Activated B cell treated with CpG ODN at 0.5 μM for 24 hours (primary cell): ENCODE measurements at regions not wholly inside any gene's neighbourhood (a gene's known extent, or its start where the extent isn't known, plus 50 kb on each side); places are given as distances from the start of the nearest gene placed in this dataset.

Experiments used
- ATAC-seq: fragments of 200-7000 bp; cut with Tn5 transposase; one replicate; pipeline ENCODE4 v1.10.0; 2021; ENCODE audit warnings: low read depth, mild to moderate bottlenecking, moderate library complexity
- CTCF ChIA-PET: fragments of 350-600 bp; sonication (Branson Sonifier 250); formaldehyde crosslinking; loops from one replicate; lab custom pipeline; 2021; ENCODE audit warnings: antibody characterized with exemption; lab: Charles Lee
- POLR2A ChIA-PET: fragments of 350-600 bp; sonication (Branson Sonifier 250); formaldehyde crosslinking; loops from one replicate; lab custom pipeline; 2021; ENCODE audit warnings: antibody characterized with exemption; lab: Charles Lee
- DNase-seq: peaks from one replicate; pipeline ENCODE4 v3.0.0; 2022
- H3K27ac Mint-ChIP-seq: one replicate; pipeline ENCODE4 v1.8.0; 2020; ENCODE audit warnings: mixed read lengths
- H3K27me3 Mint-ChIP-seq: one replicate; pipeline ENCODE4 v1.8.0; 2021; ENCODE audit warnings: mixed read lengths
- H3K36me3 Mint-ChIP-seq: one replicate; pipeline ENCODE4 v1.8.0; 2021; ENCODE audit warnings: low read depth, mixed read lengths
- H3K4me1 Mint-ChIP-seq: one replicate; pipeline ENCODE4 v1.8.0; 2021; ENCODE audit warnings: mixed read lengths
- H3K4me3 Mint-ChIP-seq: one replicate; pipeline ENCODE4 v1.8.0; 2020; ENCODE audit warnings: mild to moderate bottlenecking, mixed read lengths
- H3K9me3 Mint-ChIP-seq: one replicate; pipeline ENCODE4 v1.8.0; 2020; ENCODE audit warnings: mixed read lengths
- intact Hi-C: fragments of 100-400 bp; cut with micrococcal nuclease; formaldehyde crosslinking; loops from one replicate; pipeline ENCODE4 v1.15.1; 2024
- TF ChIP-seq, protein P1 (sequence below): fragments of 200-600 bp; IDR thresholded peaks from one replicate; pipeline ENCODE4 v1.8.0; 2022; ENCODE audit warnings: antibody characterized with exemption, mild to moderate bottlenecking

DNA sequence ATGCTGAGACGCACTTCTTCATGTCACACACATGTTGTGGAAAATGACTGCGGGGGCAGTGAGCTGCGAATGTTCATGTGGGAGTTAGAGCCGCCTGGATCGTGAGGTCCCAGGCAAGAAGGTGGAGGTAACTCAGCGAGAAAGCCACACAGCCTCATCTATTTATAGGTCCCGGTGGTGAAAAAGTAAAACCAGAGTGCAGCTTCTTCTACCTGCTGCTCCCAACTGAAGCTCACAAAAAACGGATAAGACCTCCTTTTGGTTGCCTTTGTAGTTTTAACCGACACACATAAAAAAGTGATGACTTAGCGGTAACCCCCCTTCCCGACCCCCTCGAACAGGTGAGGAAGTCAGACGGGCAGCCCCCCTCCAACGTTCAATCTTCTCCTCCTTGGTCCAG lies 276.9 kb downstream of the GATA3 start:
- Mint-ChIP-seq H3K27me3 (peaks cover 20% of the 10 kb centered on the region), H3K4me1 (peaks cover 12% of the 10 kb centered on the region), H3K27ac (no peak overlapping the region), H3K9me3 (peaks cover 2% of the 10 kb centered on the region), H3K4me3 (no peak overlapping the region), H3K36me3 (no peaks in the 10 kb centered on the region)
- intact Hi-C loops, result no loop called here
- DNase-seq, result no peak
- ATAC-seq, result no peak
- TF ChIP-seq, protein P1, sequence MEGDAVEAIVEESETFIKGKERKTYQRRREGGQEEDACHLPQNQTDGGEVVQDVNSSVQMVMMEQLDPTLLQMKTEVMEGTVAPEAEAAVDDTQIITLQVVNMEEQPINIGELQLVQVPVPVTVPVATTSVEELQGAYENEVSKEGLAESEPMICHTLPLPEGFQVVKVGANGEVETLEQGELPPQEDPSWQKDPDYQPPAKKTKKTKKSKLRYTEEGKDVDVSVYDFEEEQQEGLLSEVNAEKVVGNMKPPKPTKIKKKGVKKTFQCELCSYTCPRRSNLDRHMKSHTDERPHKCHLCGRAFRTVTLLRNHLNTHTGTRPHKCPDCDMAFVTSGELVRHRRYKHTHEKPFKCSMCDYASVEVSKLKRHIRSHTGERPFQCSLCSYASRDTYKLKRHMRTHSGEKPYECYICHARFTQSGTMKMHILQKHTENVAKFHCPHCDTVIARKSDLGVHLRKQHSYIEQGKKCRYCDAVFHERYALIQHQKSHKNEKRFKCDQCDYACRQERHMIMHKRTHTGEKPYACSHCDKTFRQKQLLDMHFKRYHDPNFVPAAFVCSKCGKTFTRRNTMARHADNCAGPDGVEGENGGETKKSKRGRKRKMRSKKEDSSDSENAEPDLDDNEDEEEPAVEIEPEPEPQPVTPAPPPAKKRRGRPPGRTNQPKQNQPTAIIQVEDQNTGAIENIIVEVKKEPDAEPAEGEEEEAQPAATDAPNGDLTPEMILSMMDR, result no peak
- ChIA-PET CTCF (no interaction called here), POLR2A (no interaction called here)

DNA sequence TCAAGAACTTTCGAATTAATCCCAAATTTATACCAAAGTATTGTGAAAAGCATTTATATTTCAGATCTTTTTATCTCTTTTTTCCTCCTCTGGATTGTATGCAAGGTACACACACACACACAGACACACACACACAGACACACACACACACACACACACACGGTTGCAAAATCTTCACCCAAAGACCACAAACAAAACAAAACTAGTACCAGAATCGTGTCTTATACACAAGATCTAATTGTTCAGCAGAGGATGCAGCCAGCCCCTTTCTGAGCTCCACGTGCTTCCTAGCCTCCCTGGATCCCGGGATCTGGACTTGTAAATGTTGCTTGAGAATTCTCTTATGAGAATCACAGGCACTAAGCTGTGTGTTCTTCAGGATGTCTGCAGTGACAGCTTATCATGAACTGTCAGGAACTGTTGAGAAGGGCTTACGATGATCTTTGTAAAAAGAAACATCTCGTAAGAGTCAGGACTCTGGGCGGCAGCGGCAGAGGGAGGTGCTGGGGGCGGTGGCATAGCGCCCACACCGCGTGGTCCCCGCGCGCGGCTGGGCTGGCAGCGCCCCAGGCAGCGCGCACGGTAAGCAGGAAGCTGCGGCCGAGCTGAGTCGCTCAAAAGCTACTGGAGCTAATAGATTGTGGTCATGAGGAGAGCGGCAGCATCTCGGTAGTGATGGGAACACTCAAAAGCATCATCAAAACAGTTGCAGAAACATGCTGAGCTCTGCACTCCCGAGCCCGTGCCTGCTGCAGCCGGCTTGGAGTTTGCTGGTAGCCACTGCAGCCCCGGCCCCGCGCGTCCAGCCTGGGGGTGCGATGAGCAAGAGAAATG lies 277.6 kb downstream of the GATA3 start:
- H3K27me3 Mint-ChIP-seq, result peaks cover 20% of the 10 kb centered on the region
- intact Hi-C loops, result no loop called here
- peak; percentile 65 for ATAC-seq
- ChIA-PET POLR2A (no interaction called here), CTCF (no interaction called here)
- DNase-seq, result no peak
- H3K36me3 Mint-ChIP-seq, result no peaks in the 10 kb centered on the region
- H3K4me1 Mint-ChIP-seq, result peaks cover 12% of the 10 kb centered on the region
- TF ChIP-seq, protein P1, result no peak
- H3K27ac Mint-ChIP-seq, result no peak overlapping the region
- H3K9me3 Mint-ChIP-seq, result peaks cover 2% of the 10 kb centered on the region
- peak overlapping the region; percentile 48 for H3K4me3 Mint-ChIP-seq

DNA sequence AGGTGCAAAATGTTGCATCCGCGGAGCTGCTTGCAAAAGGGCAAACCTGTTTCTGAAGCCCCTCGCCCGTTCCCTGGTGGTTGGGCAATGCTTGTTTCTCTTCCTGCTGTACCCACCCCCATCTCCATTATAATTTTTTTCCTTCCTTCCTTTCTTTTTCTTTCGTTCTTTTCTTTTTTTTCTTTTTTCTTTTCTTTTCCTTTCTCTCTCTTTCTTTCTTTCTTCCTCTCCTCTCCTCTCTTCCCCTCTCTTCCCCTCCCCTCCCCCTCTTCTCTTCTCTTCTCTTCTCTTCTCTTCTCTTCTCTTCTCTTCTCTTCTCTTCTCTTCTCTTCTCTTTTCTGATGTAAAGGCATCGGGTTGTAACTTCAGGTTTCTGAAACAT lies 278.2 kb downstream of the GATA3 start:
- POLR2A ChIA-PET, result no interaction called here
- intact Hi-C loops, result no loop called here
- Mint-ChIP-seq H3K4me3 (peak overlapping the region; percentile 25), H3K27ac (no peak overlapping the region), H3K36me3 (no peaks in the 10 kb centered on the region), H3K4me1 (peaks cover 12% of the 10 kb centered on the region), H3K9me3 (peaks cover 2% of the 10 kb centered on the region), H3K27me3 (peaks cover 20% of the 10 kb centered on the region)
- DNase-seq (no peak), ATAC-seq (no peak)
- TF ChIP-seq, protein P1, result no peak
- CTCF ChIA-PET, result no interaction called here

DNA sequence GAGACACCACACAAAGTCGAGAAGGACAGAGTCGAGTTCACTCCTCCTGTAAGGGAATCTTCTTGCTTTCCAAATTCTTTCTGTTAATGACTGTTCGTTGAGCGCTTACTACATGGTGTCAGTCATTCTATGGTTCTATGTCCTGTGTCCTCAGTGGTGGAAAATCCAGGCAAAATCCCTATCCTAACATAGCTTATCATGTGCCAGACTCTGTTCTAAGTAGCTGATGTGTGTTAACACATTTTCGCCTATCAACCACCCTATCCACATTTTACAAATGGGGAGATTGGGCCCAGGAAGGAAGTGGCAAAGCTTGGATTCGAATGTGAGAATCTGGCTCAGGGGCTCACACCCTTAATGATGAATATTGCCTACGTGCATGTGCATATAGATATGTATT lies 280.1 kb downstream of the GATA3 start:
- Mint-ChIP-seq H3K4me1 (peaks cover 12% of the 10 kb centered on the region), H3K4me3 (no peak overlapping the region), H3K27me3 (peaks cover 22% of the 10 kb centered on the region), H3K36me3 (no peaks in the 10 kb centered on the region), H3K9me3 (peaks cover 2% of the 10 kb centered on the region), H3K27ac (no peak overlapping the region)
- CTCF ChIA-PET, result no interaction called here
- POLR2A ChIA-PET, result no interaction called here
- DNase-seq (no peak), ATAC-seq (no peak)
- intact Hi-C loops, result no loop called here
- TF ChIP-seq, protein P1, result no peak

DNA sequence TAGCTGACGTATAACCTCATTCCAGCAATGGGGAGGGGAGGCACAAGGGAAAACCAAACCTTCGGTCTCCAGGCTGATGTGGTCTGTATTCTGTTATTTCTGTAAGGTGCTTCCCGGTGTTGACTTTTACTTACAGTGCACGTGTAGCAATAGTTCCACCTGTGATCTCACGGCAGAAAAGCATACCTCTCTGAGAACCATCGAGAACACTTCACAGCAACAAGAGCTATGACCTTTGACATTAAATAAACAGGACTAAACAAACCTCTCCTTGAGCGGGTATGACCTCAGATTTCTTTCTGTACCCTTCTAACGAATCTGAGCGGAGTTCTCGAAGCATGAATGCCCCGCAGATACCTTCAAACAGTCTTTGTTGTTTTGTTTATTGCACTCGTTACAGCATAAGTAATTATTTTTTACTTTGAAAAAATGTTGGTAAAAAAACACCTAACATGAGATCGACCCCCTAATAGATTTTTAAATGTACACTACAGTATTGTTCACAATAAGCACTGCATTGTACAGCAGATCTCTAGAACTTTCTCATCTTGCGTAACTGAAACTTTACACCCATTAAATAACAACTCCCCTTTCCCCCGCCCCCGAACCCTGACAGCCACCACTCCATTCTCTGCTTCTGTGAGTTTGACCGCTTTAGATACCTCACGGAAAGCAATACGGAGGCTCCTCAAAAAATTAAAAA lies 282.3 kb downstream of the GATA3 start:
- Mint-ChIP-seq H3K27me3 (peaks cover 15% of the 10 kb centered on the region), H3K36me3 (no peaks in the 10 kb centered on the region), H3K9me3 (peaks cover 2% of the 10 kb centered on the region), H3K27ac (no peak overlapping the region), H3K4me1 (peaks cover 12% of the 10 kb centered on the region), H3K4me3 (no peak overlapping the region)
- ChIA-PET POLR2A (no interaction called here), CTCF (no interaction called here)
- no peak for ATAC-seq
- TF ChIP-seq, protein P1, result no peak
- intact Hi-C loops, result no loop called here
- DNase-seq, result no peak
